GM18511 (cell line): ENCODE measurements at regions not wholly inside any gene's neighbourhood (a gene's known extent, or its start where the extent isn't known, plus 50 kb on each side); places are given as distances from the start of the nearest gene placed in this dataset.
"Not testable (repeated sequence)": the region's sequence is repeated elsewhere in the genome, so short reads cannot be mapped to it uniquely, and the experiment has no call there.

Source experiments
- ATAC-seq: cut with Tn5 transposase; IDR thresholded peaks from one replicate; pipeline ENCODE4 v1.9.1; 2021; ENCODE audit warnings: mild to moderate bottlenecking, moderate library complexity; ENCODE audit not compliant: unreplicated experiment

DNA sequence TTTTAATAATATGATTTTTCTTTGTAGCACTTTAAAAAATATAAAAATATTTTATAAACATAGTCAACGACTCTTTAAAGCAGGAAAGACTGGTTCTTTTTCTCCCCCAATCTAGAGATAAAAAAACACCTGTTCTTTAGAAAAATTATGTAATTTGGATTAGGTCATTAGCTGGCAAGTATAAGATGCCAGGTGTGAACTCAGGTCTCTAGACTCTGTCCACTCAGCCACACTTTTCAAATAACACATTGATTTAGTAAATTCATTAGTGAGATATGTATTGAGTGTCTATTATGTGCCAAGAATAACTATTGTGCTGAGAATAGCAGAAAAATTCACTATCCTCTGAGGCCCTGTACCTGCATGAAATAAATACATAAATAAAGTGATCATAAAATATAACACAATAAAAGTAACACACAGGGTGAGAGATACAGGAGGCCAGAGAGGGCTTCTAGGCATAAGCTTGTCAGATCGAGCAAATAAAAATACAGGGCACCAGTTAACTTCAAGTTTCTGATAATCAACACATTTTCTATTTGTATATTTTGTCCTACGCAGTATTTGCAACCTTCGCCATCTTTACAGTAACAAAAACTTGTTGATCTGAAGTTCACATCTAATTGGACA, 867.1 kb upstream of the GBE1 start:
- no peak for ATAC-seq

- no peak for ATAC-seq
These were observed 866.3 kb upstream of the GBE1 start for GRCh38 chr3:82627733-82628132.

GRCh38 chr3:82620744-82621143, 859.3 kb upstream of the GBE1 start:
- ATAC-seq, result not testable (repeated sequence)

- ATAC-seq, result no peak
These were observed 857.1 kb upstream of the GBE1 start for GRCh38 chr3:82618594-82618993.

- no peak for ATAC-seq
These were observed 848.8 kb upstream of the GBE1 start for GRCh38 chr3:82610236-82610635.

GRCh38 chr3:82607391-82607790, 845.9 kb upstream of the GBE1 start:
- ATAC-seq, result no peak

- ATAC-seq, result no peak
These were observed 835.4 kb upstream of the GBE1 start for GRCh38 chr3:82596805-82597204.

- ATAC-seq, result no peak
These were observed 834.1 kb upstream of the GBE1 start for GRCh38 chr3:82595530-82595929.

GRCh38 chr3:82587174-82587573, 825.7 kb upstream of the GBE1 start:
- ATAC-seq, result no peak

DNA sequence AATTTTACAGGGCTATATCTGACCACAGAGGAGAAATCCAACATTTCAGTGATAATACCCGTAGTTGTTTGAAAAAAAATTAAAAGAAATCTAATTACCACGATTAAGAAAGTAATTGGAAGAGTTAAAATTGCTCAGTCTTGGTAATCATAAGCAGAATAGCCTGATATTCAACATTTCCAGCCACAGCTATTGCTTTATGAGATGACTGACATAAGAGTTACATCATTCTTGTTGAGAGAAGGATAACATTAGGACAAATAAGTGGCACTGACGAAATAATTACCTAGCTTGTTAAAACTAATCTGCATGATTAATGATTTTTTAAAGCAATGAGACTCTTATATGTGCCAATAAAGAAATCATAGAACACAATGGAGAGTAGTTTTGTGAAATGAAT, 825.0 kb upstream of the GBE1 start:
- no peak for ATAC-seq

- not testable (repeated sequence) for ATAC-seq
These were observed 824.6 kb upstream of the GBE1 start for GRCh38 chr3:82586002-82586401.

DNA sequence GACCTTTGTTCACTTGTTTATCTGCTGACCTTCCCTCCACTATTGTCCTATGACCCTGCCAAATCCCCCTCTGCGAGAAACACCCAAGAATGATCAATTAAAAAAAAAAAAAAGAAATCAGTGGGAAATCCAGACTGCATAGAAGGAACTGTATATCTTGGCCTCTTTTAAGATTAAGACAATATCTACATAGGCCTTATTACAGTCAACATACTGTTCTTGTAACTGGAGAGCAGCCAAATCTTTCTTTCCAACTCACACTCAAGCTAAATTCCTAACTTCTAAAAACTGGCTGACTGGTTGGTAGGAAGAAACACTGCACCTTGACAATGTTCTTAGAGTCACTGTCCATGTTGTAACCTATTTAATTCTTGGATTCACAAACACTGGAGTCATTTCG, 824.1 kb upstream of the GBE1 start:
- not testable (repeated sequence) for ATAC-seq

DNA sequence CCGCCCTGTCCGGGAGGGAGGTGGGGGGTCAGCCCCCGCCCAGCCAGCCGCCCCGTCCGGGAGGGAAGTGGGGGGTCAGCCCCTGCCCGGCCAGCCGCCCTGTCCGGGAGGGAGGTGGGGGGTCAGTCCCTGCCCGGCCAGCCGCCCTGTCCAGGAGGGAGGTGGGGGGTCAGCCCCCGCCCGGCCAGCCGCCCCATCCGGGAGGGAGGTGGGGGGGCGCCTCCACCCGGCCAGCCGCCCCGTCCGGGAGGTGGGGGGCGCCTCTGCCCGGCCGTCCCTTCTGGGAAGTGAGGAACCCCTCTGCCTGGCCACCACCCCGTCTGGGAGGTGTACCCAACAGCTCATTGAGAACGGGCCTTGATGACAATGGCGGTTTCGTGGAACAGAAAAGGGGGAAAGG, 823.4 kb upstream of the GBE1 start:
- ATAC-seq, result not testable (repeated sequence)

DNA sequence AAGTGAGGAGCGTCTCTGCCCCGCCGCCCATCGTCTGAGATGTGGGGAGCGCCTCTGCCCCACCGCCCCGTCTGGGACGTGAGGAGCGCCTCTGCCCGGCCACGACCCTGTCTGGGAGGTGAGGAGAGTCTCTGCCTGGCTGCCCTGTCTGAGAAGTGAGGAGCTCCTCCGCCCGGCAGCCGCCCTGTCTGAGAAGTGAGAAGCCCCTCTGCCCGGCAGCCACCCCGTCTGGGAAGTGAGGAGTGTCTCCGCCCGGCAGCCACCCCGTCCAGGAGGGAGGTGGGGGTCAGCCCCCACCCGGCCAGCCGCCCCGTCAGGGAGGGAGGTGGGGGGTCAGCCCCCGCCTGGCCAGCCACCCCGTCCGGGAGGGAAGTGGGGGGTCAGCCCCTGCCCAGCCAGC, 823.0 kb upstream of the GBE1 start:
- not testable (repeated sequence) for ATAC-seq

DNA sequence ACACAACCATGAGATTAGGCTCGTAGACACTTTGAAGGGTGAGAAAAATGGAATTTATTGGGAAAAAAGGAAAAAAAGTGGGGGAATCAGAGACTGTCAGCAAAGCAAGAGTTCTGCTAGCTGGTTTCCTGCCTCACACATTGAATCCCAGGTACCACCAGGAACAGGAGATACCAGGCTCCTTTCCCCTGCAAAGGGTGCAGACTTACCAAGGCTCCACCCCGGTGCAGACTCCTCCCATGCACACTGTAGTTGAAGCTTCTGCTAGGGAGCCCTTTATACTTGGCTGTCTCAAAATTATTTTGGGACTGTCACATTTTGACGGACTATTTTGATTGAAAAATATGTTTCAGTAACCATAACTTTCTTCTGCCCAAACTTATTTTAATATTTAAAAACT, 819.9 kb upstream of the GBE1 start:
- no peak for ATAC-seq

GRCh38 chr3:82572721-82573120, 811.3 kb upstream of the GBE1 start:
- ATAC-seq, result no peak

DNA sequence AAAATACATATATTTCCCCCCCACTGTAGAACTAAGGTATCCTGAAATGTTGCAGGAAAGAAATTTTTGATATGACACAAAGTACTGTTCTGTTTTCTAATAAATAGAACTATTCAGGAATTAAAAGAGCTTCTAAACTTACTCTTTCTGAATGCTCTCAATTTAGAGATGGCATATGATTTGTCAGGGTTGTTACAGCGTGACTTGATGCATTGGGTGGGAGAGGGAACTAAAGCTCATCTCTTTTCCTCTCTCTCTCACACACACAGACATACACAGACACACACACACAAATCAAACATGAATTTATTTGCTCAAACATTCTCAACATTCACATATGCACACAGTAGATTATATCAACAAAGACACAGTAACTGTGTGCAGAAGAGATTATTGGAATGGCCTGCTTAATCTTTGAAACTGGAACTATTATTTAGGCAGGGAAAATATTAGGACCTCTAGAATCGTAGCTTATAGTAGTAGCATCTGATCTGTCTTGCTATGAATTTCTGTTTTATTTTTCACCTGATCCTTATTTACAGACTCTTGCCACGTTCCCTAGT, 807.4 kb upstream of the GBE1 start:
- no peak for ATAC-seq

DNA sequence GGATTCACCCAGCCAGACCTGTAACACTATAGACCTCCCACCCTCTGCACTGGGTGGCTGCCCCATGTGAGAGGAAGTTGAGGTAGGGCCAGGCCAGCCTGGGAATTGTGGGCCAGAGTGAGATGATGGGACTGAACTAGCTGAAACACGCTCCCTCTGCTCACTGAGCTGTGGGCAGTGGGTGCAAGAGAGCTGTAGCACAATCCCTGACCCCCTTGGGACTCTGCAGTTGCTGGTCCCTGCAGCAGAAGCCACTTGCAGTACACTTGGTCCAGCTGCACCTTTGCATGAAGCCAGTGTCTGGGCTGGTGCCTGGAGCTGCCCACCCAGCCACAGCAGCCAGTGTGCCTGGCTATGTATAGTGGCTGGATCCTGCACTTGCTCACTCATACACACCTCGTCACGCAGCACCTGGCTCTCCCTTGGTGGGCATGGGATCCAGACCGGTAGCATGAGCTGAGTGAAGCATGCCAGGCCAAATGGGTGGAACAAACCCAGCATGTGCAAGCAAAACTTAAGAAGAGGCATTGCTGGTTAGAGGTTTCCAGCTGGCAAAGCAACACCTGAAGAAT, 805.7 kb upstream of the GBE1 start:
- ATAC-seq, result no peak

DNA sequence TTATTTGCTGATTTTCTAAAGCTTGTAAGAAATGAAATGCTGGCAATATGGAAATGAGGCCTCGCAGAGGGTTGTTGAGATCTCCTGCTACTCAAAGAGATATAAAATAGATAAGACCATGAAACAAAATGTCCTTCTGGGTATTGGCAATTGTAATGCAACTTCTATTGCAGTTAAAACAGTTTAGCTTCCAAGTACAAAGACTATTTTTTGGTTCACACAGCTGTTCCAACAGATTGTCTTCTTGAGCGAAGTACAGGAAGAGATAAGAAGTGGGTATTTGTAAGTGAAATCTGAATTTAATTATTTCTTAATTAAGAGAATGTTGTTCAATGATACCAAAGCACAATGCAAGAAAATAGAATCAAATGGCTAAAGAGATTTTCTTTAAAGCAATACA, 801.5 kb upstream of the GBE1 start:
- no peak for ATAC-seq

DNA sequence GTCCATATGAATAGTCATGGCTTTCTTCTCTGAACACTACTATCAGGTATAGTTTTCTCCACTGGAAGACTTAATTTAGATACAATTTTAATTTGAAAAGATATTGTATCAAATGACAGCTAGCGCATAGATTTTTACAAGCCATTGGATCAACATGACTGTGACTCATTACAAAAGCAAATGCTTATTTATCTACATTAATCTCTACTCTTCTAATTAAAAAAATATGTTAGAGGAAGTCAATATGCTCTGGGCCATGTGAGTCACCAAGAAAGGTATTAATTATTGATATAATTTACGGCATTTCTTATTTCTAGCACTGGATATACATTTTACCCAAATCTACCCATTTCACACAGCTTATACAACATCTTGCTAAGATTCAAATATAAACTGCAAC, 800.3 kb upstream of the GBE1 start:
- ATAC-seq, result no peak

DNA sequence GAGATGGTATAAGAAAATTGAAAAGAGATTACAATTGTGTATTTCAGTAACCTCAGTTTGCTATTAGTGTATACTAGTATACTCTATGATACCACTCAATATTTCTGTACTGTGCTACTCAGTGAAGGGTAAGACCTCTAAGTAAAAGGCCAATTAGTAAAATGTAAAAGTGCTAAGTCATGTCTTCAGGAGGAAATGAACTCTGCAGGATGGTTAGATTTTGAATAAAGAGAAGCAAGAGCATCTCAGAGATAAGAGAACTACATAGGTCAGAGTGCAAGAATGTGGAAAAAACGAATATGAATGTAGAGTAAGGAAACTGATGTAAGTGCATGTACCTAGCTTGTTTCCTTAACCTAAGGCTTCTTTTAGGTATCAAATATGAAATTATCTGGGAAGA, 796.6 kb upstream of the GBE1 start:
- no peak for ATAC-seq

- ATAC-seq, result no peak
These were observed 794.7 kb upstream of the GBE1 start for GRCh38 chr3:82556113-82556512.

GRCh38 chr3:82542556-82542955, 781.1 kb upstream of the GBE1 start:
- ATAC-seq, result not testable (repeated sequence)
